IPS DF 4.7 (cell line): ENCODE measurements at regions not wholly inside any gene's neighbourhood (a gene's known extent, or its start where the extent isn't known, plus 50 kb on each side); places are given as distances from the start of the nearest gene placed in this dataset.

Source experiments
- DNase-seq: peaks from one replicate; pipeline ENCODE4 v3.0.0-alpha.2; 2013; ENCODE audit warnings: low spot score; ENCODE audit errors: extremely low read depth

- DNase-seq: no peak
Observed at GRCh38 chr13:110773480-110773879, 60.0 kb downstream of the ING1 start.

GRCh38 chr13:110774051-110774450, 60.6 kb downstream of the ING1 start:
- DNase-seq: no peak

- DNase-seq: no peak
Observed at GRCh38 chr13:110774490-110774889, 61.0 kb downstream of the ING1 start.

- DNase-seq: no peak
Observed at GRCh38 chr13:110775576-110775975, 62.1 kb downstream of the ING1 start.

- no peak for DNase-seq
Observed at GRCh38 chr13:110777251-110777820, 63.8 kb downstream of the ING1 start.

- no peak for DNase-seq
Observed at GRCh38 chr13:110779022-110779421, 65.5 kb downstream of the ING1 start.

- DNase-seq: no peak
Observed at GRCh38 chr13:110780422-110780821, 66.9 kb downstream of the ING1 start.

- DNase-seq: no peak
Observed at GRCh38 chr13:110782185-110782584, 68.7 kb downstream of the ING1 start.

GRCh38 chr13:110784704-110785103, 71.2 kb downstream of the ING1 start:
- DNase-seq: no peak

GRCh38 chr13:110788778-110789177, 75.3 kb downstream of the ING1 start:
- DNase-seq: no peak

- no peak for DNase-seq
Observed at GRCh38 chr13:110789871-110790270, 76.4 kb downstream of the ING1 start.

- DNase-seq: no peak
Observed at GRCh38 chr13:110790371-110790770, 76.9 kb downstream of the ING1 start.

GRCh38 chr13:110794209-110794608, 80.7 kb downstream of the ING1 start:
- DNase-seq: no peak

GRCh38 chr13:110797230-110797877, 83.9 kb downstream of the ING1 start:
- no peak for DNase-seq

GRCh38 chr13:110798081-110798994, 84.8 kb downstream of the ING1 start:
- DNase-seq: no peak

GRCh38 chr13:110799246-110800236, 86.0 kb downstream of the ING1 start:
- no peak for DNase-seq

- DNase-seq: no peak
Observed at GRCh38 chr13:110801044-110801443, 87.5 kb downstream of the ING1 start.

- no peak for DNase-seq
Observed at GRCh38 chr13:110802260-110802659, 88.8 kb downstream of the ING1 start.

GRCh38 chr13:110806636-110807035, 93.1 kb downstream of the ING1 start:
- DNase-seq: no peak

GRCh38 chr13:110807546-110807945, 94.0 kb downstream of the ING1 start:
- no peak for DNase-seq

- DNase-seq: no peak
Observed at GRCh38 chr13:110808138-110808537, 94.6 kb downstream of the ING1 start.
